ENCODE measurements at regions not wholly inside any gene's neighbourhood (a gene's known extent, or its start where the extent isn't known, plus 50 kb on each side); places are given as distances from the start of the nearest gene placed in this dataset.

- TF ChIP-seq JUNB (IDR thresholded peaks at IDR 0.05; ENCODE audit: unreplicated experiment) (no peak), CREB1 (CRISPR knock-in tag; IDR thresholded peaks at IDR 0.05; ENCODE audit: low read depth) (no peak), EZH2phosphoT487 (IDR thresholded peaks at IDR 0.05; ENCODE audit: unreplicated experiment) (no peak), CTCF (conservative IDR thresholded peaks at IDR 0.05; ENCODE audit: low read depth in 2 of 2) (no peak)
Measured at GRCh38 chr11:48879256-48879655, 104.4 kb downstream of the TRIM51G start (continued).

Data from GM23338 (cell line).